Heart left ventricle (tissue), 13 donors: ENCODE measurements at regions not wholly inside any gene's neighbourhood (a gene's known extent, or its start where the extent isn't known, plus 50 kb on each side); places are given as distances from the start of the nearest gene placed in this dataset.

Source experiments
- POLR2A ChIP-seq, 2 donors: fragments of 450-650 bp; IDR thresholded peaks; one replicate each; pipeline ENCODE4 v1.6.1; 2017; ENCODE audit warnings: antibody characterized with exemption in 2 of 2, mild to moderate bottlenecking in 2 of 2, moderate library complexity in 2 of 2
- TF ChIP-seq, protein P1 (sequence below), 12 donors: fragments of 200-600 bp; sonication (generic) in 4 of 12; IDR thresholded peaks; one replicate each; pipeline versions ENCODE4 v1.5.0 to v1.8.0; 2018 to 2022; ENCODE audit warnings: antibody characterized with exemption in 12 of 12, mild to moderate bottlenecking in 5 of 12
- donor health status: ischemic (EF 13 %, LVEDD 7.1; RV severe dilation, severe dysfunction).
- donor health status: DM: no; HTN: yes; CAD: no.
- donor health status: DM: no; HTN: no; CAD: no.
- donor health status: ischemic (EF 25% LVEDD 6.9; RV normal size, moderate dysfunction).
- donor health status: ischemic (EF 25% LVEDD 5.7; RV mildly dilated, moderate dysfunction).
- donor health status: ischemic (EF 35%, LVEDD 5.7; RV mildly dilated, moderate dysfunction).
- donor health status: nonischemic (EF 11% LVEDD 7.7; RV severe dilation, severe dysfunction).
- donor health status: DM: yes; HTN: yes; CAD: no.
- donor health status: PGD.
- donor health status: ischemic (EF 29% LVEDD 5.4; RV normal size, mild dysfunction).
- donor health status: nonischemic (EF 23%, LVEDD 6.1; RV moderate dilation, normal function).

DNA sequence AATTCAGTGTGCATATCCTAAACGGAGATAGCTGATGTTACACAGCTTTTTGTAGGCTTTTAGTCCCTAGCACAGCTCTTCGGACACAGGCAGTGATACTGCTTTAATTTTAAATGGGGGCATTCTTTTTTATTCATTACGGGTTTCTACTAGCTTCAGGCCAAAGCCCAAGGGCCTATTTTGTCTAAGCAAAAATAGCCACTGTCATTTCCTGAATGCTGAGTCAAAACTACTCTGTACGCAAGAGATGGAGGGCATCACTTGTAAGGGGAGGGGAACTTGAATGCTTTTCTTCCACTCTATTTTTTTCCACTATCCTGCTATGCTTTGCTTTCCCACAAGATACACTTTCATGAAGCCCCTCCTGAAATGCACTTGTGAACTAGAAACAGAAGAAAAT, 360.7 kb downstream of the PMP22 start:
- TF ChIP-seq, protein P1, sequence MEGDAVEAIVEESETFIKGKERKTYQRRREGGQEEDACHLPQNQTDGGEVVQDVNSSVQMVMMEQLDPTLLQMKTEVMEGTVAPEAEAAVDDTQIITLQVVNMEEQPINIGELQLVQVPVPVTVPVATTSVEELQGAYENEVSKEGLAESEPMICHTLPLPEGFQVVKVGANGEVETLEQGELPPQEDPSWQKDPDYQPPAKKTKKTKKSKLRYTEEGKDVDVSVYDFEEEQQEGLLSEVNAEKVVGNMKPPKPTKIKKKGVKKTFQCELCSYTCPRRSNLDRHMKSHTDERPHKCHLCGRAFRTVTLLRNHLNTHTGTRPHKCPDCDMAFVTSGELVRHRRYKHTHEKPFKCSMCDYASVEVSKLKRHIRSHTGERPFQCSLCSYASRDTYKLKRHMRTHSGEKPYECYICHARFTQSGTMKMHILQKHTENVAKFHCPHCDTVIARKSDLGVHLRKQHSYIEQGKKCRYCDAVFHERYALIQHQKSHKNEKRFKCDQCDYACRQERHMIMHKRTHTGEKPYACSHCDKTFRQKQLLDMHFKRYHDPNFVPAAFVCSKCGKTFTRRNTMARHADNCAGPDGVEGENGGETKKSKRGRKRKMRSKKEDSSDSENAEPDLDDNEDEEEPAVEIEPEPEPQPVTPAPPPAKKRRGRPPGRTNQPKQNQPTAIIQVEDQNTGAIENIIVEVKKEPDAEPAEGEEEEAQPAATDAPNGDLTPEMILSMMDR (IDR thresholded peaks at IDR 0.05), result no peak
- no peak for TF ChIP-seq POLR2A (IDR thresholded peaks at IDR 0.05)
